ENCODE measurements at regions not wholly inside any gene's neighbourhood (a gene's known extent, or its start where the extent isn't known, plus 50 kb on each side); places are given as distances from the start of the nearest gene placed in this dataset.
"Not testable (repeated sequence)": the region's sequence is repeated elsewhere in the genome, so short reads cannot be mapped to it uniquely, and the experiment has no call there.

GRCh38 chr4:72777436-72777835 lies 208.4 kb upstream of the ADAMTS3 start:
- DNase-seq (ENCODE audit: low spot score): no peak

GRCh38 chr4:72770708-72771107 lies 201.7 kb upstream of the ADAMTS3 start:
- DNase-seq (ENCODE audit: low spot score): no peak

DNA sequence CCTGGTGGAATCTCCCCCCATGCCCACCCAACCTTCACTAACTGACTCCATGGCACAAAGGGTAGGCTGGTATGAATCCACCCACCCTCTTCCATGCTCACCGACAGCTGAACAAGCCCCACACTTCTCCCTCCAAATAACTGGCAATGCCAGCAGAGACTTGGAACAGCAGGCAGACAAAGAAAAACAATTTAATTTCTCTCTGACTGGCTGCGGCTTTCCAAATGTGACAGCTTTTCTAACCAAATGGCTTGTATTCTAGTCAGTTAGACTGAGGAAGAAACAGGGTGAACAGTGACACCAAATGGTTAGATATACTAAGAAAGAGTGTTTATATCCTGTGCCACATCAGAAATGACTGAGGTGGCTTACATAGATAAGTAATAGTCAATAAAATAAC lies 199.3 kb upstream of the ADAMTS3 start:
- DNase-seq (ENCODE audit: low spot score): no peak

DNA sequence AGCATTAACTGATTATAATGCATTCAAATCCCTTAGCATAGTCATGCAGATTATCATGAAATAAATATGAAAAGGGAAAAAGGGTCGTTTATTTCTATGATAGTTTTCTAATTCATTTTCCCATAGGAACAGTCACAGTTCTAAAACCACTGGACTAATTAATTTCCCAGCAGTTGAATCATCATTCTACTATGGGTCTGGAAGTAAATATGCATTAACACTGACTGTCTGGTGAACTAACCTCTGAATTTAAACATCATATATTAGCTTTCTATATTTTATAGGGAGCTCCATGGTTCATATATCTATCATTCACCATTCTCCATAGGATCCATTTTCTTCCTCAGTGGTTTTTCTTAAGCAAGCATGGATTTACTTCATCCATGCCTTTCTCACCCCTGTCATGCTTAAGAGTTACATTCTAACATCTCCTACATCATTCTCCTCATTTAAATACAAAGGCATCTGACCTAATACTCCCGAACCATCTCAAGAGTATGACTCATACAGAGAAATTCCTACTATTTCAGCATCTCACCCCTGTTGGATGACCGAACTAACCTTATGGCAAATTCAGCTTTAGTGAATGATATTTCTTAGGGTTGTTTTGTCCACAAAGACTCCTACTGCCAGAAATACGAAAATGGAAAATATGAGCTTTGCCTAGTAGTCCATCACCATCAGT lies 198.7 kb upstream of the ADAMTS3 start:
- no peak for DNase-seq (ENCODE audit: low spot score)

DNA sequence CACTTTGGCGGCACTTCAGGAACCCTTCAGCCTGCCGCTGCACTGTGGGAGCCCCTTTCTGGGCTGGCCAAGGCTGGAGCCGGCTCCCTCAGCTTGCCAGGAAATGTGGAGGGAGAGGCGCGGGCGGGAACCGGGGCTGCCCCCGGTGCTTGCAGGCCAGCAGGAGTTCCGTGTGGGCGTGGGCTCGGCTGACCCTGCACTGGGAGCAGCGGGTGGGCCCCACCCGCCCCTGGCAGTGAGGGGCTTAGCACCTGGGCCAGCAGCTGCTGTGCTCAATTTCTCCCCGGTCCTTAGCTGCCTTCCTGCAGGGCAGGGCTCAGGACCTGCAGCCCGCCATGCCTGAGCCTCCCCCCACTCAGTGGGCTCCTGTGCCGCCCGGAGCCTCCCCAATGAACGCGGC lies 196.8 kb upstream of the ADAMTS3 start:
- DNase-seq (ENCODE audit: low spot score): not testable (repeated sequence)

- DNase-seq (ENCODE audit: low spot score): no peak
Observed at GRCh38 chr4:72761368-72762038, 192.5 kb upstream of the ADAMTS3 start.

GRCh38 chr4:72753414-72753813 lies 184.4 kb upstream of the ADAMTS3 start:
- not testable (repeated sequence) for DNase-seq (ENCODE audit: low spot score)

- DNase-seq (ENCODE audit: low spot score): no peak
Observed at GRCh38 chr4:72744103-72744725, 175.2 kb upstream of the ADAMTS3 start.

DNA sequence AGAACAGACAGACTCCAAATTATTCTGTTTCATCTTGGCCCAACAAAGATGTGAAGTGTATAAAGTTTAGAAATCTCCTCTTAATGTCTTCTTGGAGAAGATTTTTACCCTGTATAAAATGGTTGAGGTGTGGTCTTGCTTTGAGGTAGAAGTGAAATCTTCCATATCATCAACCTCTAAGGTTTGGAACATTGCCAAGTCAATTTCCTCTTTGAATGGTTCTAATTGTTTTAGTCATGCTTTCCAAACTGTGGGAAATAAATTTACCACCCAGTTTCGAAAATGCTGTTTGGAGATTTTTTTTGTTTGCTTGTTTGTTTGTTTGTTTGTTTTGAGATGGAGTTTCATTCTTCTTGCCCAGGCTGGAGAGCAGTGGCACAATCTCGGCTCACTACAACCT lies 174.1 kb upstream of the ADAMTS3 start:
- no peak for DNase-seq (ENCODE audit: low spot score)

DNA sequence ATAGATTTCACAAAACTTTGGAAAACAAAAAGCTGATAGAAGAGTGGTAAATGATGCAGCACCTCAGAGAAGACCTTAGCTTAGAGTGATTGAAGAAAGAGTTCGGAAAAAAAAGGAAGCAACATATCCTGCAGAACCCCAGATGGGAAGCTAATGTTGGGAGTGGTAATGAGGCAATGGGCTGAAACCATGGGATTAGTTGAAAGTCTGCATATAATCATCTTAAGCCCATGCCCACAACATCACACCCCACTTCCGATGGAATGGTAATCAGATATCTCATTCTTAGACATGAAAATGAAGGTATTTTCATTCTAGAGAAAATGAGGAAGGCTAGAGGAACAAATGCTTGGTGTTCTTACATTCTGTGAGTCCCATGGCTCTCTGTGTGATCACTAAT lies 146.3 kb upstream of the ADAMTS3 start:
- no peak for DNase-seq (ENCODE audit: low spot score)

DNA sequence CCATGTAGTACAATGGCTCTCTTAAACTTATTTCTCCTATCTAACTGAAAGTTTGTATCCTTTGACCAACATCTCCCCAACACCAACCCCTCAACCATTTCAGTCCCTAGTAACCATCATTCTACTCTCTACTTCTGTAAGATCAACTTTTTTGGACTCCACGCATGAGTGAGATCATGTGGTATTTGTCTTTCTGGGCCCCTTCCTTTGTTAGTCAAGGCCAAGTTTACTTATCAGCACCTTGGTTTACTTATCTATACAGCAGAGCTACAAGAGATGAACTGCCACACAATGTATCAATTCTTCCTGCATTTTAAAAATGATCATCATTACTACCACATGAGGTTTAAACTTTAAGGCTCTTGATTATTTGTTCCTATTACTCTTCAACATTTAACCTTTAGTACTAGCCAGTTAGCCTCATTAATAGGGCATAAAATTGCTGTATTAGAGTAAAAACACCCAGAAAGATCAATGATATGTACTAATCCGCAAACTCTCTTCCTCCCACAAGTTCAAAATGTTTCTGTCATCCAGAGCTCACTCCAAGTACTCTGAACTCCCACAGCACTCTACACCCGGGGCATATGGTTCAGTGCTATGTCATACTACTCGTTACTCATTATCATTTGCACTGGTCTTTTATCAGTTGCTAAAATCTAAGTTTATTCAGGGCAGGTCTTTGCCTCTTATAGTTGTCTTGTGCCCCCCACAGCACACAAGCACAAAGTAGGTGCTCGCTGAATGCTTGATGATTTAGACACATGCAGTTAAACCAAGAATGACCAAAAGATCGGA lies 145.7 kb upstream of the ADAMTS3 start:
- no peak for DNase-seq (ENCODE audit: low spot score)

GRCh38 chr4:72712997-72713396 lies 144.0 kb upstream of the ADAMTS3 start:
- DNase-seq (ENCODE audit: low spot score): no peak

- no peak for DNase-seq (ENCODE audit: low spot score)
Observed at GRCh38 chr4:72709475-72709874, 140.5 kb upstream of the ADAMTS3 start.

DNA sequence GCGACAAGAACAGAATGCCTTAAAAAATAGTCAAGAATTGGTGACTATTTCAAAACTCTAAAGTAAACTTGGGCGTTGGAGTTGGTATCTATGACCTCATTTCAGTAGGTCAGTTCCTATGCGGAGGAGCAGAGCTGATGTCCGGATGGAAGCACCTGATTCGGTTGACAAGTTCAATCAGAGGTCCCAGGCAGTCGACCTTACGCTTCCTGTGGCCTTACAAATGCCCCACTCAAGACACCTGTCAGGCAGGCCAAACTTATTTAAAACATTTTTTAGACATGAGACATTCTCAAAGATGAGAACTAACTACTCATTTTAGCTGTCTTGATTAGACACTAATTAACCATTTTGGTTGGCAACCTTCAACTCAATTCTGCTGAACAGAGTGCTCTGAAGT lies 137.7 kb upstream of the ADAMTS3 start:
- no peak for DNase-seq (ENCODE audit: low spot score)

DNA sequence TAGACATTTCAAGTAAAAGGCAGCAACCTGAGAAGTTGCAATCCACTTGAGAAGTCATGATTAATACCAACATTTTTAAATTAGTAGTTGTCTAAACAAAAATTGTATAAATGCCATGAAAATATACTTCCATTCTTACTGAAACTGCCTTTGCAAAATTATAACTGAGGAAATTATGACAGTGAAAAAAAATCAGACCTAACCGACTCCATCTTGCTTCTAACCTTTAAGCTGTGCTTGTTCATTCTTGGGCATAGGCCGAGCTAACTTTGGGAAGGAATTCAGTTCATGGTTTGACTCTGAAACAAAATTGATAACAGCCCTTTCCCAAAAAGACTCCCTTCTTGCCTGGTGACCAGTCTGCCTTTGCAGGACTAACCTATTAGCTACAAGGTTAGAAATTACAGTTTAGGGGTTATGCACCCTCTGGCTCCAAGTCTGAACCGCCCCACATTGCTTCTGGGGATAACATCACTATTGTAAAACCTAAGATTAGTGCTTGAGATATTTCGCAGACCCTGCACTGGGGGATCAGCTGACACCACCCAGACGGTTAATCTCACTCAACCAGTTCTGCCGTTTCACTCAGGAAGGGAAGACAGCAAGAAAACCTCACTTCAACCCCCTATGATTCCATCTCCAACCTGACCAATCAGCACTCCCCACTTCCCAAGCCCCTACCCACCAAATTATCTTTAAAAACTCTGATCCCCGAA lies 136.1 kb upstream of the ADAMTS3 start:
- DNase-seq (ENCODE audit: low spot score): not testable (repeated sequence)

GRCh38 chr4:72702948-72703347 lies 133.9 kb upstream of the ADAMTS3 start:
- no peak for DNase-seq (ENCODE audit: low spot score)

- DNase-seq (ENCODE audit: low spot score): peak; percentile 61
Observed at GRCh38 chr4:72701987-72702819, 133.2 kb upstream of the ADAMTS3 start.

- no peak for DNase-seq (ENCODE audit: low spot score)
Observed at GRCh38 chr4:72690771-72691170, 121.8 kb upstream of the ADAMTS3 start.

DNA sequence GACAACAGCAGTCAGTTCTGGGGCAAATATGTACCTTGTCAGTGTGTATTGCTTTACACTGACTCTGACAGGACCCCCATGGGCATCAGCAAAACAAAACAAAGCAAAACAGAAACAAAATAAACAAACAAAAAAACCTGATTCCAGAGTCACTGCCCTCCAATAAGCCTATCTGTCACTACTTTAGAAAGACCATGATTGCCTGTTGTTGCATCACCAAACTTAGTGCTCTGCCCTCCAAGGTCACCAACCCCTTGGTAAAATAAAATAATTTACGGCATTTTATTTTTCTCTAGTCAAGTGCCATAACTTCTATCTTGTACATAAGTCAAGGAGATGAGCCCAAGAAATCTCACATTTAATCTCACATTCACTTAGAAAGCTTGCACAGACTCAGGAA lies 120.9 kb upstream of the ADAMTS3 start:
- no peak for DNase-seq (ENCODE audit: low spot score)

GRCh38 chr4:72686390-72686789 lies 117.4 kb upstream of the ADAMTS3 start:
- DNase-seq (ENCODE audit: low spot score): not testable (repeated sequence)

DNA sequence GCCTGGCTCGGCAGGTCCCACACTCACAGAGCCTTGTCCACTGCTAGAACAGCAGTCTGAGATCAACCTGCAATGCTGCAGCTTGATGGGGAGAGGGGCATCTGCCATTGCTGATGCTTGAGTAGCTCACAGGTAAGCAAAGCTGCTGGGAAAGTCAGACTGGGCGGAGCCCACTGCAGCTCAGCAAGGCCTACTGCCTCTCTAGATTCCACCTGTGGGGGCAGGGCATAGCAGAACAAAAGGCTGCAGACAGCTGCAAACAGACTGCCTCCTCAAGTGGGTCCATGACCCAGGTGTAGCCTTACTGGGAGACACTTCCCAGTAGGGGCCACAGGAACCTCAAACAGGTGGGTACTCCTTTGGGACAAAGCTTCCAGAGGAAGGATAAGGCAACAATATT lies 110.6 kb upstream of the ADAMTS3 start:
- no peak for DNase-seq (ENCODE audit: low spot score)

All from LoVo (cell line).